ENCODE measurements at regions not wholly inside any gene's neighbourhood (a gene's known extent, or its start where the extent isn't known, plus 50 kb on each side); places are given as distances from the start of the nearest gene placed in this dataset.

- no peaks in the 10 kb centered on the region for H3K9me3 ChIP-seq
- WGBS, 2 donors, result 87 to 90% methylated on average over 33 of the region's 33 CpGs
- TF ChIP-seq EP300 (IDR thresholded peaks at IDR 0.05), result no peak
- TF ChIP-seq POLR2AphosphoS5 (IDR thresholded peaks at IDR 0.05), result no peak
- TF ChIP-seq POLR2A (IDR thresholded peaks at IDR 0.05), result no peak
- no peak for TF ChIP-seq CTCF (IDR thresholded peaks at IDR 0.05)
- ATAC-seq (ENCODE audit: low FRiP score in 2 of 2) (no peak), DNase-seq (peak in 1 of 2 donors; percentile 66)
- H3K27me3 ChIP-seq, result no peaks in the 10 kb centered on the region
- no peaks in the 10 kb centered on the region for H3K4me1 ChIP-seq
- H3K4me3 ChIP-seq, result no peak overlapping the region
- H3K27ac ChIP-seq, result no peak overlapping the region
- no peaks in the 10 kb centered on the region for H3K36me3 ChIP-seq
These were observed 96.6 kb upstream of the RNF32 start for GRCh38 chr7:156543699-156544598.

DNA sequence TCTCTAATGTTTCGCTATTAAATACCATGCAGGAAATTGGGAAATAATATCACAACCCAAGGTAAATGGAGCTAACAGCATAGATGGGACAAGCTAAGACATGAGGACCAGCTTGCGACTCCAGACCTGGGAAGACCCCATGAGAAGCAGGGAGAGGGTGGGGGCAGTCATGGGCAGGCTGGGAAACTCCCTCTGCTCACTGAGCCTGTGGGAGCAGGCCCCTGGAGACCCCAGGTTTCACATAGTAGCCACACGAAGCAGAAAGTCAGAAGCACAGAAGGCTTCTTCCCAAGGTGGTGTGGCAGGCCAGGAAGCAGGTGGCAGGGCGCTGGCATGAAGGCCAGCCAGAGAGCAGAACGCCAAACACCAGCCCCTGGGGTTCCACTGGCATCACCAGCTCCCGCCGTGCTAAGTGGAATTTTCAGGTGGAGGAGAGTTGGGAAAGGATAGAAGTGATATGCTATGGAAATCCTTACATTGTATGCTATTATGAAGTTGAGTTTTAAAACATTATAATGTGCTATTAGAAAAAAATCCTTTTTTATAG, 99.9 kb upstream of the RNF32 start:
- WGBS, 2 donors, result 91 to 94% methylated on average over 7 of the region's 7 CpGs
- no peak for DNase-seq
- Histone ChIP-seq H3K9me3 (no peaks in the 10 kb centered on the region), H3K36me3 (no peaks in the 10 kb centered on the region), H3K27ac (no peak overlapping the region), H3K4me1 (no peaks in the 10 kb centered on the region), H3K4me3 (no peak overlapping the region), H3K27me3 (no peaks in the 10 kb centered on the region)
- no peak for ATAC-seq (ENCODE audit: low FRiP score in 2 of 2)
- TF ChIP-seq POLR2AphosphoS5 (IDR thresholded peaks at IDR 0.05) (no peak), EP300 (IDR thresholded peaks at IDR 0.05) (no peak), CTCF (IDR thresholded peaks at IDR 0.05) (no peak), POLR2A (IDR thresholded peaks at IDR 0.05) (no peak)

DNA sequence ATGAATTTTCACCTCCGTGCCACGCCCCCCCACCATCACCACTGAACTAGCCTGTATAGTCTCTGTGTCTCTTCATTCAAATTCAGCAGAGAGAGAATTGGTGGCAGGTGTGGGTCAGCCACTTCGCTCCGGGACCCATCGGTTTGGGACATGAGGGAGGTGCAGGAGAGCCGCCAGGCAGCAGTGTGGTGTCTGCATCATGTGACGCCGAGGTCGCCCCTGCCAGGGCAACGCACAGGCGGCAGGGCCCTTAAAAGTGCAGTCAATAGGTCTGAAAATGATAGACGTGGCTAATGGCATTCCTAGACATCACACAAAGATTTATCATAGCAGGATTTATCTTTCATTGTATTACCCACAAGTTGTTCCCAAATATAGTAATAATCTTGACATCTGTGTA, 100.6 kb upstream of the RNF32 start:
- H3K9me3 ChIP-seq, result no peaks in the 10 kb centered on the region
- no peaks in the 10 kb centered on the region for H3K36me3 ChIP-seq
- DNase-seq (peak in 1 of 2 donors; percentile 66), ATAC-seq (ENCODE audit: low FRiP score in 2 of 2) (no peak)
- TF ChIP-seq POLR2A (IDR thresholded peaks at IDR 0.05) (no peak), CTCF (IDR thresholded peaks at IDR 0.05) (no peak), POLR2AphosphoS5 (IDR thresholded peaks at IDR 0.05) (no peak), EP300 (IDR thresholded peaks at IDR 0.05) (no peak)
- H3K4me1 ChIP-seq, result no peaks in the 10 kb centered on the region
- H3K27ac ChIP-seq, result no peak overlapping the region
- no peak overlapping the region for H3K4me3 ChIP-seq
- H3K27me3 ChIP-seq, result no peaks in the 10 kb centered on the region
- 80 to 81% methylated on average over 12 of the region's 12 CpGs for WGBS, 2 donors

DNA sequence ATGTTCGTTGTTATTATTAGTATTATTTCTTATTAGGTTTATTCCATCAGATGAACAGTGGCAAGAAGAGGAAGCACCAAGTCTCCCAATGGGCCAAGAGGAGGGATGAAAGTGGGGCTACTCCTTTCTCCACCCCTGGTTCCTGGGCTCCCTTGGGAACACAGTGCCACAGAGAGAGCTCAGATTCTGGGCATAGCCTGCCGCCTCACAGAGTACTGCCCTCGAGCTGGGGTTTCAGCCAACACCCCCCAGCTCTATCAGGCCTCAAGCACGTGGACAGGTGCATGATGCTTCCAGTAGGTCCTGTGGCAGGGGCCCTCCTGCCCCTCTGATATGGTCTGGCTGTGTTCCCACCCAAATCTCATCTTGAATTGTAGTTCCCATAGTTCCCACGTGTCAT, 103.6 kb upstream of the RNF32 start:
- TF ChIP-seq POLR2A (IDR thresholded peaks at IDR 0.05), result no peak
- TF ChIP-seq EP300 (IDR thresholded peaks at IDR 0.05), result no peak
- TF ChIP-seq CTCF (IDR thresholded peaks at IDR 0.05), result no peak
- TF ChIP-seq POLR2AphosphoS5 (IDR thresholded peaks at IDR 0.05), result no peak
- no peak for ATAC-seq (ENCODE audit: low FRiP score in 2 of 2)
- Histone ChIP-seq H3K9me3 (no peaks in the 10 kb centered on the region), H3K36me3 (no peaks in the 10 kb centered on the region), H3K27me3 (no peaks in the 10 kb centered on the region), H3K4me1 (no peaks in the 10 kb centered on the region), H3K4me3 (no peak overlapping the region), H3K27ac (no peak overlapping the region)
- WGBS, 2 donors, result 72 to 83% methylated on average over 4 to 5 of the region's 5 CpGs
- DNase-seq, result no peak

All from upper lobe of left lung (tissue), 6 donors.